T-cell (primary cell): ENCODE measurements at regions not wholly inside any gene's neighbourhood (a gene's known extent, or its start where the extent isn't known, plus 50 kb on each side); places are given as distances from the start of the nearest gene placed in this dataset.
"Not testable (repeated sequence)": the region's sequence is repeated elsewhere in the genome, so short reads cannot be mapped to it uniquely, and the experiment has no call there.

Experiments
- ATAC-seq, 4 experiments: fragments of 200-7000 bp in 3 of 4; fragments of 150-1000 bp in 1 of 4; cut with Tn5 transposase; replicated peaks in 1 of 4; 1 replicate in 3 of 4; 2 replicates in 1 of 4; pipeline ENCODE4 v1.10.0; 2021; ENCODE audit warnings: moderate library complexity in 3 of 4, mild to moderate bottlenecking in 2 of 4, moderate number of reproducible peaks in 1 of 4
- CTCF ChIA-PET, 2 donors: fragments of 300-600 bp; sonication (Branson Sonifier 250); formaldehyde crosslinking; loops; one replicate each; lab custom pipeline; 2022; ENCODE audit warnings: antibody characterized with exemption in 2 of 2; lab: Charles Lee
- POLR2A ChIA-PET, 2 donors: fragments of 300-600 bp; sonication (Branson Sonifier 250); formaldehyde crosslinking; loops; one replicate each; lab custom pipeline; 2022; ENCODE audit warnings: antibody characterized with exemption in 2 of 2; lab: Charles Lee
- DNase-seq, 35 experiments: peaks; one replicate each; pipeline versions ENCODE4 v3.0.0 to v3.0.0-alpha.2; 2013 to 2023
- H3K27ac ChIP-seq: one replicate; pipeline ENCODE4 v1.5.1; 2013; ENCODE audit warnings: low read length
- H3K27me3 ChIP-seq, 2 experiments: replicated peaks in 1 of 2; 1 replicate in 1 of 2; 2 replicates in 1 of 2; pipeline versions ENCODE4 v1.6.1 to v1.7.0; 2013; ENCODE audit warnings: low read length in 1 of 2, mixed read lengths in 1 of 2; ENCODE audit not compliant: control insufficient read depth in 2 of 2, insufficient read depth in 2 of 2; ENCODE audit errors: extremely low read depth in 1 of 2
- H3K36me3 ChIP-seq, 2 donors: 1 replicate in 1 of 2; 2 replicates in 1 of 2; pipeline versions ENCODE4 v1.6.1 to v1.7.0; 2013; ENCODE audit warnings: low read length in 1 of 2; ENCODE audit not compliant: control insufficient read depth in 2 of 2, insufficient read depth in 1 of 2; ENCODE audit errors: extremely low read depth in 1 of 2
- H3K4me1 ChIP-seq, 2 experiments: 1 replicate in 1 of 2; 2 replicates in 1 of 2; pipeline versions ENCODE4 v1.6.1 to v1.7.0; 2013; ENCODE audit warnings: low read length in 2 of 2, mixed read lengths in 1 of 2; ENCODE audit not compliant: insufficient read depth in 2 of 2, control insufficient read depth in 1 of 2; ENCODE audit errors: extremely low read depth in 1 of 2
- H3K4me3 ChIP-seq, 2 donors: 1 replicate in 1 of 2; 2 replicates in 1 of 2; pipeline versions ENCODE4 v1.5.1 to v1.7.0; 2013; ENCODE audit warnings: mild to moderate bottlenecking in 2 of 2, low read length in 1 of 2, moderate library complexity in 1 of 2; ENCODE audit not compliant: control insufficient read depth in 1 of 2; ENCODE audit errors: extremely low read depth in 1 of 2
- H3K9me3 ChIP-seq: 2 replicates; pipeline ENCODE4 v1.7.0; 2013
- H3K27ac Mint-ChIP-seq, 2 donors: one replicate each; pipeline ENCODE4 v1.8.0; 2020 to 2021; ENCODE audit warnings: mild to moderate bottlenecking in 2 of 2, mixed read lengths in 2 of 2
- H3K27me3 Mint-ChIP-seq, 2 donors: one replicate each; pipeline ENCODE4 v1.8.0; 2021 to 2022; ENCODE audit warnings: mixed read lengths in 2 of 2
- H3K36me3 Mint-ChIP-seq: one replicate; pipeline ENCODE4 v1.8.0; 2021; ENCODE audit warnings: mixed read lengths
- H3K4me1 Mint-ChIP-seq, 3 donors: one replicate each; pipeline ENCODE4 v1.8.0; 2020 to 2022; ENCODE audit warnings: mixed read lengths in 3 of 3, mild to moderate bottlenecking in 1 of 3
- H3K4me3 Mint-ChIP-seq, 3 donors: one replicate each; pipeline ENCODE4 v1.8.0; 2020 to 2022; ENCODE audit warnings: mild to moderate bottlenecking in 3 of 3, mixed read lengths in 3 of 3, moderate library complexity in 3 of 3
- H3K9me3 Mint-ChIP-seq, 3 donors: one replicate each; pipeline ENCODE4 v1.8.0; 2020 to 2022; ENCODE audit warnings: mixed read lengths in 3 of 3
- WGBS: methylation state at CpG from one replicate; pipeline ENCODE4 v1.1.5; 2013; ENCODE audit warnings: missing lambda C conversion rate; ENCODE audit not compliant: insufficient coverage; 5-methylcytosine and 5-hydroxymethylcytosine counted together

- H3K27ac Mint-ChIP-seq = no peak overlapping the region
- no peak overlapping the region for H3K4me3 Mint-ChIP-seq
- H3K36me3 ChIP-seq = no peaks in the 10 kb centered on the region
- no peaks in the 10 kb centered on the region for H3K4me1 Mint-ChIP-seq
- ATAC-seq = no peak
- ChIA-PET POLR2A (no interaction called here), CTCF (no interaction called here)
- H3K9me3 ChIP-seq = no peaks in the 10 kb centered on the region
- H3K36me3 Mint-ChIP-seq = no peaks in the 10 kb centered on the region
- no peak for DNase-seq
- H3K27me3 Mint-ChIP-seq = no peaks in the 10 kb centered on the region
- no peak overlapping the region for H3K27ac ChIP-seq
- no peak overlapping the region for H3K4me3 ChIP-seq
- WGBS = 81% methylated on average over 7 of the region's 9 CpGs
- no peaks in the 10 kb centered on the region for H3K9me3 Mint-ChIP-seq
- H3K27me3 ChIP-seq = no peaks in the 10 kb centered on the region
- H3K4me1 ChIP-seq = no peaks in the 10 kb centered on the region
Measured at GRCh38 chr21:28018213-28018612, 974.5 kb downstream of the LTN1 start.

DNA sequence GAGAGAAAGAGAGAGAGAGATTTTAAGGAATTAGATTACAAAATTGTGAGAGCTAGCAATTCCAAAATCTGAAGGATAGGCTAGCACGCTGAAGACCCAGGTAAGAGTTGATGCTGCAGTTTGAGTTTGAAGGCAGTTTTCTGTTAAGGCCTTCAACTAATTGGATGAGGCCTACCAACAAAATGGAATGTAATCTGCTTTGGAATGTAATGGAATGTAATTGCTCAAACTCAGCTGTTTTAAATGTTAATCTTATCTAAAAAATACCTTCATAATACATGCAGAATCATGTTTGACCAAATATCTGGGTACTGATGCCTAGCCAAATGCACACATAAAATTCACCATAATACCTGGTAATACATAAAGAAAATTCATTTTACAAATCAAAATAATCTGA, 976.1 kb downstream of the LTN1 start:
- H3K36me3 ChIP-seq = no peaks in the 10 kb centered on the region

DNA sequence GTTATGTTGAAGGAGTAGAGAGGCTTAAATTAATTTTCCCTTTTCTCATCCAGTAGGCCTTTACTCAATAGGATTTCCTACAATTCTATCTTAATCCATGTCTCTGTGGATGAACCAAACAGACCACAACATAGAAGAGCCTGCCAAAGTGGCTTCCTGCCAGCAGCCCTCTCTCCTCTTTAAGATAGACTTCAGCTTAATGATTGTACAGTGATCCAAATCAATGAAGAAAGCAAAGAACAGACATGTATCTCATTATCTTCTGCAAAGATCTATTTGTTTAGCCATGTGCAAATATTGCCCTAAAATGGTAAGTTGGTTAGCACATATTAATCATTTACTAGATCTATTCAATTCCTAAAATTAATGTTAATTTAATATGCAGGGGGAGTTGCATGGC, 979.6 kb downstream of the LTN1 start:
- H3K9me3 Mint-ChIP-seq, CTCF ChIA-PET, ATAC-seq, H3K27ac ChIP-seq, H3K27me3 ChIP-seq, H3K36me3 Mint-ChIP-seq, H3K4me1 Mint-ChIP-seq, H3K9me3 ChIP-seq, H3K27ac Mint-ChIP-seq, H3K4me3 Mint-ChIP-seq, H3K4me1 ChIP-seq, H3K36me3 ChIP-seq, H3K27me3 Mint-ChIP-seq, DNase-seq, POLR2A ChIA-PET, H3K4me3 ChIP-seq: not testable (repeated sequence)

More for the DNA sequence above, 976.1 kb downstream of the LTN1 start:
- Mint-ChIP-seq H3K4me3 (no peak overlapping the region), H3K4me1 (no peaks in the 10 kb centered on the region), H3K27ac (no peak overlapping the region), H3K9me3 (no peaks in the 10 kb centered on the region), H3K27me3 (no peaks in the 10 kb centered on the region), H3K36me3 (no peaks in the 10 kb centered on the region)
- ChIA-PET POLR2A (no interaction called here), CTCF (no interaction called here)
- H3K4me1 ChIP-seq = no peaks in the 10 kb centered on the region
- no peaks in the 10 kb centered on the region for H3K27me3 ChIP-seq
- 80% methylated on average over 1 of the region's 1 CpG for WGBS
- no peaks in the 10 kb centered on the region for H3K9me3 ChIP-seq
- no peak for DNase-seq
- no peak overlapping the region for H3K4me3 ChIP-seq
- ATAC-seq = no peak
- H3K27ac ChIP-seq = no peak overlapping the region

GRCh38 chr21:28011970-28012369, 980.7 kb downstream of the LTN1 start:
- ATAC-seq, H3K27ac Mint-ChIP-seq, DNase-seq, H3K36me3 Mint-ChIP-seq, H3K9me3 ChIP-seq, H3K4me1 Mint-ChIP-seq, H3K9me3 Mint-ChIP-seq, H3K36me3 ChIP-seq, CTCF ChIA-PET, H3K27me3 Mint-ChIP-seq, H3K4me1 ChIP-seq, POLR2A ChIA-PET, H3K4me3 Mint-ChIP-seq, H3K4me3 ChIP-seq, H3K27ac ChIP-seq, H3K27me3 ChIP-seq: not testable (repeated sequence)
- WGBS = no CpG with 5 or more reads among the region's 2 CpGs

DNA sequence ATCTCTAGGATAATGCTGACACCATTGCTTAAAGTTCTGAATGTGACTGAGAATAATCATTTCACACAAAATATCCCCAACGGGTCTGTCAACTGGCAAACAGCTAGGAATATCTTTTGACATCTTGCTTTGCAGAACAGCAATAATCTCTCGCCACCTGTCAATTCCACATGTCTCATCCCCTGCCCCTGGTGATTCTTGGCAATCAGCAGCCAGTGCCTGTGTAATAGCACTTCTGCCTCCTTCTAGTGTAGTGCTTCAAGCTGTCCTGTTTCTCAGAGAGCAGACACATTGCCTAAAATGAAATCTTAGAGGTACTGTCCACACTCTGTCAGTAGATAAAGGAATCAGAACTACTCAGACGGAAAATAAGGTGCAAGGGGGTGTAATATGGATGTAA, 984.4 kb downstream of the LTN1 start:
- H3K9me3 Mint-ChIP-seq, DNase-seq, H3K36me3 Mint-ChIP-seq, H3K4me1 Mint-ChIP-seq, H3K27me3 Mint-ChIP-seq, ATAC-seq, H3K4me3 Mint-ChIP-seq, H3K9me3 ChIP-seq, CTCF ChIA-PET, H3K27me3 ChIP-seq, POLR2A ChIA-PET, H3K4me3 ChIP-seq, H3K27ac Mint-ChIP-seq, H3K27ac ChIP-seq, H3K4me1 ChIP-seq, H3K36me3 ChIP-seq: not testable (repeated sequence)
- 77% methylated on average over 2 of the region's 3 CpGs for WGBS

DNA sequence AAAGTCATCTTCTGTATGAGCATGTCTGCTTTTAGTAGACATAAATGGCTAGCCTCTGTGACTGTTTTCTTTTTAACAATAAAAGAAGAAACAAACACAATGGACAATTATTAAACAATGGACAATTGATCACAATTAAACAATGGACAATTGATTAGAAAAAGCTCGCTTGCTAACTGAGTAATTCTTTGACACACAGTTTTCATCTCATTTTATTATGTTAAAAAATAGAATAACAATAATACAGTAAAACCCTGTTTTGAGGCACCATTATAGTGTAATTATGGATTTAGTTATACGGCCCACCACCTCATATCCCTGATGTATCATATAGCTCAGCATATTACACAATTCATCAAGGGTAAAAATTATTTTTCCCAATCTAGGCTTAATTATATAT, 989.0 kb downstream of the LTN1 start:
- POLR2A ChIA-PET, H3K36me3 Mint-ChIP-seq, H3K4me3 Mint-ChIP-seq, CTCF ChIA-PET, H3K27ac Mint-ChIP-seq, H3K4me3 ChIP-seq, H3K4me1 ChIP-seq, ATAC-seq, H3K27me3 ChIP-seq, H3K9me3 ChIP-seq, H3K4me1 Mint-ChIP-seq, H3K27ac ChIP-seq, H3K9me3 Mint-ChIP-seq, DNase-seq, H3K27me3 Mint-ChIP-seq, H3K36me3 ChIP-seq: not testable (repeated sequence)
- no CpG with 5 or more reads among the region's 2 CpGs for WGBS

GRCh38 chr21:27996906-27997305, 995.8 kb downstream of the LTN1 start:
- POLR2A ChIA-PET, H3K9me3 ChIP-seq, H3K27me3 Mint-ChIP-seq, DNase-seq, H3K9me3 Mint-ChIP-seq, H3K4me3 Mint-ChIP-seq, ATAC-seq, H3K36me3 Mint-ChIP-seq, H3K27ac ChIP-seq, H3K36me3 ChIP-seq, H3K4me1 ChIP-seq, H3K4me3 ChIP-seq, H3K4me1 Mint-ChIP-seq, H3K27ac Mint-ChIP-seq, CTCF ChIA-PET, H3K27me3 ChIP-seq: not testable (repeated sequence)
- 85% methylated on average over 4 of the region's 4 CpGs for WGBS
